ENCODE measurements at regions not wholly inside any gene's neighbourhood (a gene's known extent, or its start where the extent isn't known, plus 50 kb on each side); places are given as distances from the start of the nearest gene placed in this dataset.

DNA sequence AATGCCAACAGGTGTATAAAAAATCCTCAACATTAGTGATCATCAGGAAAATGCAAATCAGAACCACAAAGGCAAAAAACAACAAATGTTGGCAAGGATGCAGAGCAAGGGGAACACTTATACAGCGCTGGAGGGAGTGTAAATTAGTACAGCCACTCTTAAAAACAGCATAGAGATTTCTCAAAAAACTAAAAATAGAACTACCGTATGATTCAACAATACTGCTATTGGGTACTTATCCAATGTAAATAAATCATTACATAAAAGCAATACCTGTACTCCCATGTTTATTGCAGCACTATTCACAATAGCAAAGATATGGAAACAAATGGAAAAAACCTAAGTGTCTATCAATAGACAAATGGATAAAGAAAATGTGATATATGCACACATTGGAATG, 171.3 kb downstream of the SLC7A11 start:
- TF ChIP-seq, protein P1, sequence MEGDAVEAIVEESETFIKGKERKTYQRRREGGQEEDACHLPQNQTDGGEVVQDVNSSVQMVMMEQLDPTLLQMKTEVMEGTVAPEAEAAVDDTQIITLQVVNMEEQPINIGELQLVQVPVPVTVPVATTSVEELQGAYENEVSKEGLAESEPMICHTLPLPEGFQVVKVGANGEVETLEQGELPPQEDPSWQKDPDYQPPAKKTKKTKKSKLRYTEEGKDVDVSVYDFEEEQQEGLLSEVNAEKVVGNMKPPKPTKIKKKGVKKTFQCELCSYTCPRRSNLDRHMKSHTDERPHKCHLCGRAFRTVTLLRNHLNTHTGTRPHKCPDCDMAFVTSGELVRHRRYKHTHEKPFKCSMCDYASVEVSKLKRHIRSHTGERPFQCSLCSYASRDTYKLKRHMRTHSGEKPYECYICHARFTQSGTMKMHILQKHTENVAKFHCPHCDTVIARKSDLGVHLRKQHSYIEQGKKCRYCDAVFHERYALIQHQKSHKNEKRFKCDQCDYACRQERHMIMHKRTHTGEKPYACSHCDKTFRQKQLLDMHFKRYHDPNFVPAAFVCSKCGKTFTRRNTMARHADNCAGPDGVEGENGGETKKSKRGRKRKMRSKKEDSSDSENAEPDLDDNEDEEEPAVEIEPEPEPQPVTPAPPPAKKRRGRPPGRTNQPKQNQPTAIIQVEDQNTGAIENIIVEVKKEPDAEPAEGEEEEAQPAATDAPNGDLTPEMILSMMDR (IDR thresholded peaks at IDR 0.05) = no peak
- TF ChIP-seq POLR2AphosphoS5 (IDR thresholded peaks at IDR 0.05) = no peak

All from stomach (tissue), 4 donors.